ENCODE measurements at regions not wholly inside any gene's neighbourhood (a gene's known extent, or its start where the extent isn't known, plus 50 kb on each side); places are given as distances from the start of the nearest gene placed in this dataset.
A peak's percentile ranks its signal among the peaks of the same experiment; 100 is the strongest.
"Not testable (repeated sequence)": the region's sequence is repeated elsewhere in the genome, so short reads cannot be mapped to it uniquely, and the experiment has no call there.

DNA sequence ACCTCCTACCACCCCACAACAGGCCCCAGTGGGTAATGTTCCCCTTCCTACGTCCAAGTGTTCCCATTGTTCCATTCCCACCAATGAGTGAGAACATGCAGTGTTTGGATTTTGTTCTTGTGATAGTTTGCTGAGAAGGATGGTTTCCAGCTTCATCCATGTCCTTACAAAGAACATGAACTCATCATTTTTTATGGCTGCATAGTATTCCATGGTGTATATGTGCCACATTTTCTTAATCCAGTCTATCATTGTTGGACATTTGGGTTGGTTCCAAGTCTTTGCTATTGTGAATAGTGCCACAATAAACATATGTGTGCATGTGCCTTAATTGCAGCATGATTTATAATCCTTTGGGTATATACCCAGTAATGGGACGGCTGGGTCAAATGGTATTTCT, 81.6 kb downstream of the P2RY10 start:
- not testable (repeated sequence) for DNase-seq (ENCODE audit: low spot score)

DNA sequence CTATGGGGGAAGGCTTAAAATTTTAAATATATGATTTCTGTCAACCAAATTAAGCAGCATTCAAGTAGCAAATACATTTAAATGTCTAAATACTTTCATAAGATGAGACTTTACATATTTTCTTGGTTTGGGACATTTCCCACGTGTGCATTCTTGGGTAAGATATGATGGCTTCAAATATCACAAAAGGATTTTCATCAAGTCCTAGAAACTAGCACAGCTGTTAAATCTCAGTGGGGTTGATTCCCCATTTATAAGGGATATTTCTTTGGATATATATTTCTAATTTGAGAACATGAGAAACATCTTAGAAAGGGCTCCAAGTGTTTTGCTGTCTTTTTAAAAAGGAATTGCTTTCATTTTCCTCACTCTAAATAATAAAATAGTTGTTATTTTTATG, 90.2 kb downstream of the P2RY10 start:
- no peak for DNase-seq (ENCODE audit: low spot score)

DNA sequence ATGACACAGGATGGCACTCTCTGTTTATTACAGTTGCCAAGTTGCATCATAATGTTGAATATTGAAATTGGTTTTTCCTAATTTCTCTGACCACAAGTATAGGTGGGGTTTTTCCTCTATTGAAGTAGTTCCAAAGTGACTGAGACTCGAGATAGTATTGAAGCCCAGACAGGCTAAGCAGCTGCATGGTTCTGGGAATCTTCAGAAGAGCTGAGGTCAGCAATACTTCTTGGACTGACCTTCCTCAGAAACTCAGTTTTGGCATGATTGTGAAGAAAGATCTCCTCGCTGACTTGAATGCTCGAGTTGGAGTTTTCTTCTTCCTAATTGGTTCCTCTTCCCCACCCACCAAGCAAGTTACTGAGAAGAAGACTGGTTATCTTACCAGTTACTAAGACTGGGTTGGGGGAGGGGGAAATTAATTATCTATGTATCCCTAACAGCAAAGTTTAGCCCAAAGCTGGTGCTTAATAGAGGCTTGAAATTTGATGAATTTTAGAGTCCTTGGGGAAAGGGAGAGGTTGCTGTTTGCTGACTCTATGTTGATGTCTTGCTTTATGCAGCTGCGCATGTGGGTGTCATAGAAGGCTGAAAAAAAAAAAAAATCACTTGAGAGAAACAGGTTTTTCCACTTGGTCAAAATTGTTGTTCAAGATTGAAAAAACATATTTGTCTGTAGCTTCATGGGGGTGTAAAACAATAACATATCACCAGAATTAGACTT, 91.1 kb downstream of the P2RY10 start:
- DNase-seq (ENCODE audit: low spot score): no peak

DNA sequence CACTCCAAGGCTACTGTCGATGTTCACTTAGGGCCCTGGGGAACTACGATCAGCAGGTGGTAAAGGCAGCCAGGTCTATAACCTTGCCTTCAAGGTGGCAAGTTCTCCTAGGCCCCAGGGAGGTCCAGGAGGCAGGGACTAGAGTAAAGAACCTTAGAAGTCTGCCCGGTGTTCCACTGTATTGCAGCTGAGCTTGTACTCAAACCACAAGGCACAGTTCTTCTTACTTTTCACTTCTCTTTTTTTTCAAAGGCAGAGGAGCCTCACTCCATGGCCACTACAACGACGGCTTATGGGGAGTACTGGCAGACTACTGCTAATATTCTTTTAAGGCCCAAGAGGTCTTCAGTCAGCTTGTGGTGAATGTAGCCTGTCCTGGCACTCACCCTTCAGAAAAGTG, 78.8 kb upstream of the GPR174 start:
- DNase-seq (ENCODE audit: low spot score): no peak

DNA sequence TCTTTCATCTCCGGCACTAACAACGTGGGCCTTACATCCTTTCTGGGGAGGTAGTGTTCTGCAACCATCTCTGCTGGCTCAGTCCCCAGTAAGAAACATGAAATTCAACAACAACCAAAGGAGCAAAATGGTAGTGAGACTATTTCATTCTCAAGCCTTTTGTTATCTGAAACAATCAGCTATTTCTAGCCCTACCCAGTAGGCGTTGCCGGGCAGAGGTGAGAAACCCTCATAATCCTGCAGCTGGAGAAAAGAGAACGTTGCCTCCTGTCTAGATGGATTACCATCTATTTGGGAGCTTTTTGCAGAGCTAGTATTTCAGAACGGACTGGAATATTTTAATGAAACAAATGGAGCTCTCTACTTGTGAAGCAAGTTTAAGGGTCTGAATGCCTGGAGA, 66.4 kb upstream of the GPR174 start:
- DNase-seq (ENCODE audit: low spot score): no peak

DNA sequence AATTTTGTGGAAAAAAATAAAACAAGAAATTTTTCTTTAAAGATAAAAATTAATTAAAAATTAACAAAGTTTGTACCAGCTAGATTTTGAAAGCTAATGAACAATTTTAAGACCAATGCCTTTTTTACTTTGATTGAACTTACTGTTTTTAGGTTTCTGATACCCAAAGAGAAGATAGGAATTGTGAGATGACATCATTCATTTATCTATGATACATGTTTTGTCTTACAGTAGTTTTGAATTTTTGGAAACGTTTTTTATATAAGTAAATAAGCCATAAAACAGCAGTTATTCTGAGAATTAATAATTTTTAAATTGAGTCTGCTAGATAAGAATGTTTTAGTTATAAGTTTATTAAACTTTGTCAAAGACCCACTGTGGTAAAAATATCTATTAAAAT, 65.0 kb upstream of the GPR174 start:
- DNase-seq (ENCODE audit: low spot score): no peak

DNA sequence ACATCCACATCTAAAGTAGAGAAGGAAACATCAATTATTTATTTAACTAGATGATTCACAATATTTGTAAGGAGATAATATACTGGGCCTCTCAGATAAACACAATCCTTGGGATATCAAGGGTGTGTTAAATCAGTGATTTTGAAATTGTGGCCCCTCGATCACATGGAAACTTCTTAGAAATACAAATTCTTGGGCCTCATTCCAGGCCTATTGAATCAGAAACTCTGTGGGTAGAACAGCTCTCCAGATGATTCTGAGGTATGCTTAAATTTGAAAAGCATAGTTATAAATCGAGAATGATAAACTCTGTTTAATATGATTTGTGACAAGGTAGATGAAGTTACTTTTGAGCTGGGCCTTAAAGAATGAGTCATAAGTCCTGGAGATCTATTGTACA, 64.3 kb upstream of the GPR174 start:
- no peak for DNase-seq (ENCODE audit: low spot score)

DNA sequence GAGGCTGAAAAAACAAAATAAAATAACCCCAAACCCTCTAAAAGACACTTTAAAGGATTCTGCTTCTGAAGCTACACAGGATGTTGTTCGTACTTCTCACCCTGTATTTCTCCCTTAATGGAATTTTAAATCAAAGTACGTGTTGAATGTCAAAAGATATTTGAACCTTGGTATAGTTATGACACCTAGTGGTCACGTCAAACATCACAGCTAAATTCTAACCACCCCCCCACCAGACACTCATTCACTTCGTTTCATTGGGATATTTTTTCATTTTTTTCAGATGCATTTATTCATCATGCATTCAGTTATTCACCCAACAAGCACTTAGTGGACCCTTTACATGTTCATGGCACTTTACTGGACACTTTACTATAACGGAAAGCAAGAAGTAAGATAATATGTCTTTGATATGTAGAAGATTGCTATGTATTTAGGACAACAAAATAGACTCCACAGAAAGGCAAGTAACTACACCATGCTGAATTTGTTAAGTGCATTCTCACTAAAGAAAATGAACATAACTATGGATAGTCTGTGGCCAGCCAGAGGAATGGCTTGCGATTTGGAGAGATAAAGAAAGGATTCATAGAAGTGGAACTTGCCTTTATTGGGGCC, 62.5 kb upstream of the GPR174 start:
- peak; percentile 2 for DNase-seq (ENCODE audit: low spot score)

DNA sequence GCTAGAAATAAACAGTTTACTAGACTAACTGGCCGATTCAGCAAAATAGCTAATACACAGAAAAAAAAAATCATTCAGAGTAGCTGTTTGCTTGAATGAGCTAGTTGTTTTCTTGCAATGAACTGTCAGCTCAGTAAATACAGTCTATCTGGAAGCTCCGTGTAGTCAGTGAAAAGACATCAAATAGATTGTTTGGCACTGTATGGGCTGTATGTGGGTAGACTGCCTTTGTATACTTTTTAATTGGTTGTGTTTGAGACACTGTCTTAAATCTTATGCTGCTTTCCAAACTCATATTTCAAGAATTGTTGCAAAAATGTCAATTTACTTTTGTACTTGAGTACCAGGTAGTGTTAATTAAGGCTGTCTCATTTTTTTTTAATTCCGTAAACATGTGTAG, 61.6 kb upstream of the GPR174 start:
- DNase-seq (ENCODE audit: low spot score): no peak

DNA sequence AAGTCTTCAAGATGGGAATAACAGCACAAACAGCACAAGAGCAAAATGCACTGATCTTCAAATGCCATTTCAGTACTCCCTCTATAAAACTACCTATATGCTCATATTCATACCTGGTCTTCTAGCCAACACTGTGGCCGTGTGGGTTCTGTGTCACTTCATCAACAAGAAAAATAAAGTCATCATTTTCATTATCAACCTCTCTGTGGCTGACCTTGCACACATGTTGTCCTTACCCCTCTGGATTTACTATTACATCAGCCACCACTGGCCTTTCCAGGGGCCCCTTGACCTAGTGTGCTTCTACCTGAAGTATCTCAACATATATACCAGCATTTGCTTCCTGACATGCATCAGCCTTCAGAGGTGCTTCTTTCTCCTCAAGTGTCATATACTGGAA, 59.6 kb upstream of the GPR174 start:
- no peak for DNase-seq (ENCODE audit: low spot score)

DNA sequence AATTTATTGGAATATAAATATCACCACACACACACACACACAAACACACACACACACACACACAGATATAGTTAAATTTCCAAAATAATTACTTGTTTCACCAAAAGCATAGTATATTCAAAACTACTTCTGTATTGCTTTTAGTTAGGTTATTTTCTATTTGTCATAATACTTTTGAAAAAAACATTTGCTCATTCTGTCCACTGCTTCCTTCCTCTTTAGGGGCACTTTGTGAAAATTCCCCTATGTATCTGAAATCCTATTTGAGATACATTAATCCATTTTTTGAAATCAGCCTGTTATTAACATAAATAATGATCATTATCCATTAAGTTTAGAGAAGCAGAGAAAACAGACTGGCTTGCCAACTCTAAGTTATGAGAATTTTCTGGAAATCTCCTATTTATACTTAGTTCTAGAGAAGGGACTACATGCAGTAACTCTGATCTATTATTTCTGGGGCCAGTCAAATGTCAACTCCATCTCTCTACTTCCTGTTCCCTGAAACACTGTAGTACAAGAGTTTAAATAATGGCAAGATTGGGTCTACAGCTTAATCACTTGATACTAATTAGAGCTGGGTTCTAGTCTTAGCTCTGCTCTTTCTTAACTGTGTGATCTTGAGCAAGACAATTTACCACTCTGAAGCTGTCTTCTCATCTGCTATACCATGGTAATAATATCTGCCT, 54.4 kb upstream of the GPR174 start:
- no peak for DNase-seq (ENCODE audit: low spot score)

DNA sequence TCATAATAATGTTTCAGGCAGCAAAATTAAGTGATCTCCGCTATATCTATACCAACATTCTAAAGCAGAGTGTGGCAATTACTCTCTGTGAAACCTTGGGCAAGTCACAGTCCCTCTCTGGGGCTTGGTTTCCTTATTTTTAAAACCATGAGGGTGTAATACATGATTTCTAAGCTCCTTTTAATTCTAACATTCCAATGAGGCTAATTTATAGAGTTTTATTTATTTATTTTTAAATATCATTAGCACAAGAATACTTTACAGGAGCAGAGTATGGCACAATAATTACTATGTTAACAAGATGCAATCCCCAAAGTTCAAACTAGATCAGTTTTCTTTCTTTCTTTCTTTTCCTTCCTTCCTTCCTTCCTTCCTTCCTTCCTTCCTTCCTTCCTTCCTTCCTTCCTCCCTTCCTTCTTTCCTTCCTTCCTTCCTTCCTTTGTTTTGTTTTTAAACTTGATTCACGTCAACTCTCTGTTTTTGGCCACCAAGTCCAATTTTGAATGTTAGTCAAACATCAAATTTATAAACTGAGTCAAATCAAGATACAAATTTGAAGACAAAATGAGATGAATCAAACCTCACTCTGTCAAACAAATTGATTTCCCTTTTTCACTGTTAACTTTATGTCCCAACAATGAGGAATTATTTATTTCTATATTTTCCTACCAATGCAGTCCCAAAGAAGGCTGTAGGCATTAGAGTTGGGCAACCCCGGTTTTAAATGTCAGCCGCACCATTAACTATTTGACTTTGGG, 50.2 kb upstream of the GPR174 start:
- no peak for DNase-seq (ENCODE audit: low spot score)

Measured in hepatic stellate cell (primary cell).